Ishikawa (cell line): ENCODE measurements at regions not wholly inside any gene's neighbourhood (a gene's known extent, or its start where the extent isn't known, plus 50 kb on each side); places are given as distances from the start of the nearest gene placed in this dataset.

ENCODE experiments used
- CEBPB ChIP-seq: IDR thresholded peaks from 2 replicates; pipeline ENCODE4 v1.6.1; 2012
- CREB1 ChIP-seq: IDR thresholded peaks from 2 replicates; pipeline ENCODE4 v1.6.1; 2012; ENCODE audit warnings: low read depth
- EGR1 ChIP-seq: IDR thresholded peaks from 2 replicates; pipeline ENCODE4 v1.6.1; 2012
- EP300 ChIP-seq: IDR thresholded peaks from 2 replicates; pipeline ENCODE4 v1.6.1; 2012; ENCODE audit warnings: borderline replicate concordance
- FOXM1 ChIP-seq: IDR thresholded peaks from 2 replicates; pipeline ENCODE4 v1.6.1; 2012; ENCODE audit warnings: low read depth, borderline replicate concordance
- NFIC ChIP-seq: IDR thresholded peaks from 2 replicates; pipeline ENCODE4 v1.6.1; 2012
- RAD21 ChIP-seq: IDR thresholded peaks from 2 replicates; pipeline ENCODE4 v1.6.1; 2012; ENCODE audit warnings: low read depth
- TCF12 ChIP-seq: IDR thresholded peaks from 2 replicates; pipeline ENCODE4 v1.6.1; 2012; ENCODE audit warnings: low read depth
- TEAD4 ChIP-seq: IDR thresholded peaks from 2 replicates; pipeline ENCODE4 v1.6.1; 2012
- YY1 ChIP-seq: IDR thresholded peaks from 2 replicates; pipeline ENCODE4 v1.6.1; 2012; ENCODE audit warnings: low read depth
- ZBTB7A ChIP-seq: IDR thresholded peaks from 2 replicates; pipeline ENCODE4 v1.6.1; 2012; ENCODE audit warnings: low read depth
- TF ChIP-seq, protein P1 (sequence below): IDR thresholded peaks from 2 replicates; pipeline ENCODE4 v1.6.1; 2012
- TF ChIP-seq, protein P2 (sequence below): IDR thresholded peaks from 2 replicates; pipeline ENCODE4 v1.6.1; 2012; ENCODE audit warnings: low read depth, mild to moderate bottlenecking
- TF ChIP-seq, protein P3 (sequence below): IDR thresholded peaks from 2 replicates; pipeline ENCODE4 v1.6.1; 2012

DNA sequence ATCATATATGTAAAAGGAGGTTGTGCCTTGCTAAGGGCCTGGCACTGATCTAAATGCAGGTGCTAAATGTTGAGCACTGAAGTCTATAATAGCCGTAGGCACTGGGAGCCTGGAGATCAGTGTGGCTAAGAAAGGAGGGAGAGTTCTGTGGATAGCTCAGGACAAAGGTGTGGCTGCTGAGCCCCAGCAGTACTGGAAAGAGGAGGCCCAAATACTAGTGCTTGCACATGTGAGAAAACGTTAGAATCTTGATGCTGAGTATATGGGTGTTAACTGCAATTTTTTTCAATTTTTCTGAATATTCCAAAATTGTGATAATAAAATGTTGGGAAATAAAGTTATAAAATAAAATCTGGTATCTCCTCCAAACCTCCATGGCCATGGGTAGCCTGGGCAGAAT lies 62.5 kb upstream of the PTGFRN start:
- TF ChIP-seq YY1: no peak

DNA sequence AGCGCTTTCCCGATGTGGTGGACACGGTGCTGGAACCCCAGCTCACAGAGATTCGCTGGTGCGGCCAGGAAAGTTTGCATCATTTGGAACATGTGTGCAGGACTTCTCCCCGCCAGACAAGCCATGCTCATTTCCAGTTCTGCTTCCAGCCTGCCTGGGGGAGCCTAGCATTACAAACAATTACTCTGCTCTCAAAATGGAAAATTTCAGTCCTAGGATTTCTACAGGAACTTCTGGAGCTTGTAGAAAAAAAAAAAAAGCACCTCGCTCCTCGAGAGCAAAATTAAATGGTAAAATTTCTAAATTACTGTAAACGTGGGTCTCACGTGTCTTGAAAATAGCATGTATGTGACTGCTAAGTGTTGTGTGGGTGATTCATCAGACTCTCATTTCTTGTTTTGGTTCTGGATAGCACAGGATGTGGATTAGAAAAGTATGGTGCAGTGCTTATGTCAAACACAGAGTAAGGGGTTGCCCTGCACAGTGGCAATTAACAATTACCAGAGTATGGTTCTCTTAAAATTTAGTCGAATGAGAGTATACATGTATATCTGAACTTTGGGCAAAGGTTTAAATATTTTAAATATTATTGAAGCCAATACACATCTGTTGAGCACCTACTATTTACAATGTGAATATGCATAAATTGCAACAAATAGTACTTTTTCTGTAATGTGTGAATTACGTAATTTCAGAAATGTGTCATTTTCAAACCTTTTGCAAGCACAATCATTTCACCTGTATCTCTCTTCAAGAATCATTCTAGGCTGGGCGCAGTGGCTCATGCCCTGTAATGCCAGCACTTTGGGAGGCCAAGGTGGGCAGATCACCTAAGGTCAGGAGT lies 61.8 kb upstream of the PTGFRN start:
- TF ChIP-seq, protein P1, sequence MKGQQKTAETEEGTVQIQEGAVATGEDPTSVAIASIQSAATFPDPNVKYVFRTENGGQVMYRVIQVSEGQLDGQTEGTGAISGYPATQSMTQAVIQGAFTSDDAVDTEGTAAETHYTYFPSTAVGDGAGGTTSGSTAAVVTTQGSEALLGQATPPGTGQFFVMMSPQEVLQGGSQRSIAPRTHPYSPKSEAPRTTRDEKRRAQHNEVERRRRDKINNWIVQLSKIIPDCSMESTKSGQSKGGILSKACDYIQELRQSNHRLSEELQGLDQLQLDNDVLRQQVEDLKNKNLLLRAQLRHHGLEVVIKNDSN: no peak
- no peak for TF ChIP-seq EP300
- TF ChIP-seq, protein P2, sequence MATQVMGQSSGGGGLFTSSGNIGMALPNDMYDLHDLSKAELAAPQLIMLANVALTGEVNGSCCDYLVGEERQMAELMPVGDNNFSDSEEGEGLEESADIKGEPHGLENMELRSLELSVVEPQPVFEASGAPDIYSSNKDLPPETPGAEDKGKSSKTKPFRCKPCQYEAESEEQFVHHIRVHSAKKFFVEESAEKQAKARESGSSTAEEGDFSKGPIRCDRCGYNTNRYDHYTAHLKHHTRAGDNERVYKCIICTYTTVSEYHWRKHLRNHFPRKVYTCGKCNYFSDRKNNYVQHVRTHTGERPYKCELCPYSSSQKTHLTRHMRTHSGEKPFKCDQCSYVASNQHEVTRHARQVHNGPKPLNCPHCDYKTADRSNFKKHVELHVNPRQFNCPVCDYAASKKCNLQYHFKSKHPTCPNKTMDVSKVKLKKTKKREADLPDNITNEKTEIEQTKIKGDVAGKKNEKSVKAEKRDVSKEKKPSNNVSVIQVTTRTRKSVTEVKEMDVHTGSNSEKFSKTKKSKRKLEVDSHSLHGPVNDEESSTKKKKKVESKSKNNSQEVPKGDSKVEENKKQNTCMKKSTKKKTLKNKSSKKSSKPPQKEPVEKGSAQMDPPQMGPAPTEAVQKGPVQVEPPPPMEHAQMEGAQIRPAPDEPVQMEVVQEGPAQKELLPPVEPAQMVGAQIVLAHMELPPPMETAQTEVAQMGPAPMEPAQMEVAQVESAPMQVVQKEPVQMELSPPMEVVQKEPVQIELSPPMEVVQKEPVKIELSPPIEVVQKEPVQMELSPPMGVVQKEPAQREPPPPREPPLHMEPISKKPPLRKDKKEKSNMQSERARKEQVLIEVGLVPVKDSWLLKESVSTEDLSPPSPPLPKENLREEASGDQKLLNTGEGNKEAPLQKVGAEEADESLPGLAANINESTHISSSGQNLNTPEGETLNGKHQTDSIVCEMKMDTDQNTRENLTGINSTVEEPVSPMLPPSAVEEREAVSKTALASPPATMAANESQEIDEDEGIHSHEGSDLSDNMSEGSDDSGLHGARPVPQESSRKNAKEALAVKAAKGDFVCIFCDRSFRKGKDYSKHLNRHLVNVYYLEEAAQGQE: no peak
- no peak for TF ChIP-seq TEAD4
- no peak for TF ChIP-seq EGR1
- no peak for TF ChIP-seq CEBPB
- TF ChIP-seq, protein P3, sequence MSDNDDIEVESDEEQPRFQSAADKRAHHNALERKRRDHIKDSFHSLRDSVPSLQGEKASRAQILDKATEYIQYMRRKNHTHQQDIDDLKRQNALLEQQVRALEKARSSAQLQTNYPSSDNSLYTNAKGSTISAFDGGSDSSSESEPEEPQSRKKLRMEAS: no peak
- TF ChIP-seq FOXM1: no peak

DNA sequence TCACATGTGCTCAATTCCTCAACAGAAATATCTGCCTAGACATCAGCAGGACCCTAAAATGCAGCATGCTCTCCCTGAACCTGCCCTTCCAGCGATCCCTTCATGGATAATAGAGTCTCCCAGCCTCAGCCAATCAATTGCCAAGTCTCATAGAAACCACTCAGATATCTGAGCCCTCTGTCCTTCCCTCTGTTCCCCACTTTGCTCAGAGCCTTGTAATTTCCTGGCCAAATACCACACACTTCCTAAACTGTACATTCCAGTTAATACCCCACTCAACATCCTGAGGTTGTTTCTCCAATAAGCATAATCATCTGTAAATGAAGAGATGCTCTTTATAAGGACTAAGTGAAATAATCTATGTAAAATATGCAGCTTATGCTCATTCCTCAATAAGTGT lies 59.3 kb upstream of the PTGFRN start:
- TF ChIP-seq CREB1: no peak
- no peak for TF ChIP-seq RAD21
- TF ChIP-seq, protein P2: no peak
- TF ChIP-seq CEBPB: no peak
- TF ChIP-seq, protein P1: no peak
- no peak for TF ChIP-seq YY1
- TF ChIP-seq EGR1: no peak

DNA sequence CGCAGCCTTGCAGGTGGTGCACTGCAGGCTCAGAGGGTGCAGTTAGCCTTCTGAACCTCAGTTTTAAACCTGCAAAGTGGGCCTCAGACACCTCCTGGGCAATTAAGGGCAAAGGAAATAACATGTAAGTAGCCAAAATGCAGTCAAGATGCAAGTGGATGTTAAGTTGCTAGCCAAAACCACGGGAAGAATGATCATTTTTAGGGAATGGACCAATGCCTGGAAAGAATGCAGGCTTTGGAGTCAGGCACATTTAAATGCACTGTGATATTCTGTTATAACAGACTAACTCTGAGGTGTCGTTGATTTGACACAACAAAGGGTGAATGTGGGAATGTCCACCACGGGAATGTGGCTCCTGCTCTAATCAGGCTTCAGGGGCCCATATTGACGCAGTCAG lies 57.9 kb upstream of the PTGFRN start:
- no peak for TF ChIP-seq TCF12
- TF ChIP-seq NFIC: no peak
- TF ChIP-seq ZBTB7A: no peak

DNA sequence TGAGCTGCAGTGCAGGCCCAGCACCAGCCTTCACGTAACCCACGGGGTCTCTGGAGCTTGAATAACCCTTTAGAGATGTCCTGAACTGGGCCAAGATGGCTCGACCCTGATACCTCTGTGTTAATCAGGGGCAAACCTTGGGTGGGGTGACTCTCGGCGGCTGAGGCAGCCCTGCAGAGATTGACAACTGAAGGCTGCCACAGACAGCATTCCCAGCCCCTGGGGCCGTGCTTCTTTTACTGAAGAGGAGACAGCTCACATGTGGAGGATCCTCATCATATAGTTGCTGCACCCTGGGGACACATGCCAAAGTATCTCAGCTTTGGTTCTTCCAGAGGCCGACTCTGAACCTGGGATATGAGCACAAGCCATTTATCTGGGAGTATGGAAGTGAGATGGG lies 57.3 kb upstream of the PTGFRN start:
- TF ChIP-seq YY1: no peak
- no peak for TF ChIP-seq FOXM1

DNA sequence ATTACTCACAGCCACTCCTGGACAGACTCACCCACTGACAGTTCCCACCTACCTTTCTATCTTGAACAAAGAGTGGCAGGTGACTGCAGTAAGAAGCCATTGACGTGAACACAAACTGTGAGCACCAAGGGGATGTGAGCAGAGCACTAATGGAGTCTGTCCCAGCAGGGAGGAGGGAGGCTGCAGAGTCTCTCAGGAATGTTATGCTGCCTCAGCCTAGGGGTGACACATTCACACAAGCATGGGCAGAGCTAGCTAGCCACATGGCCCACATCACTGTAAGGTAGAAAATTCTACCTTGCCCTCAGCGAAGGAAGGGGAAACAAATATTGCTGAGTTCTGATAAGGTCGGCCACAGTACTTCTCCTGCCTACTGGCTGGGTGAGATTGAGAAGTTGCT lies 56.8 kb upstream of the PTGFRN start:
- TF ChIP-seq, protein P1: no peak
- TF ChIP-seq, protein P2: no peak
